PC-3 (cell line): ENCODE measurements at regions not wholly inside any gene's neighbourhood (a gene's known extent, or its start where the extent isn't known, plus 50 kb on each side); places are given as distances from the start of the nearest gene placed in this dataset.
"Not testable (repeated sequence)": the region's sequence is repeated elsewhere in the genome, so short reads cannot be mapped to it uniquely, and the experiment has no call there.

Experiments
- CTCF ChIP-seq: fragments of 300-600 bp; sonication (generic); conservative IDR thresholded peaks from 2 replicates; pipeline ENCODE4 v1.5.1; 2017; ENCODE audit warnings: antibody characterized with exemption, low read depth, mild to moderate bottlenecking, low read length
- EZH2 ChIP-seq: fragments of 300-600 bp; sonication (generic); IDR thresholded peaks from one replicate; pipeline ENCODE4 v1.6.1; 2017; ENCODE audit warnings: antibody characterized with exemption, mild to moderate bottlenecking, low read length; ENCODE audit not compliant: unreplicated experiment
- EZH2phosphoT487 ChIP-seq: fragments of 300-600 bp; sonication (generic); IDR thresholded peaks from 2 replicates; pipeline ENCODE4 v1.6.1; 2018; ENCODE audit warnings: mild to moderate bottlenecking, antibody characterized with exemption, low read length, borderline replicate concordance

GRCh38 chr2:142489631-142490030 lies 358.8 kb upstream of the LRP1B start:
- not testable (repeated sequence) for TF ChIP-seq CTCF, EZH2phosphoT487, EZH2
